Right lobe of liver (tissue), 6 donors: ENCODE measurements at regions not wholly inside any gene's neighbourhood (a gene's known extent, or its start where the extent isn't known, plus 50 kb on each side); places are given as distances from the start of the nearest gene placed in this dataset.
"Not testable (repeated sequence)": the region's sequence is repeated elsewhere in the genome, so short reads cannot be mapped to it uniquely, and the experiment has no call there.

ENCODE experiments used
- ATAC-seq, 4 donors: fragments of 200-7000 bp; cut with Tn5 transposase; one replicate each; pipeline ENCODE4 v1.9.1; 2020; ENCODE audit warnings: mild to moderate bottlenecking in 4 of 4, moderate library complexity in 4 of 4
- DNase-seq, 3 donors: peaks; one replicate each; pipeline ENCODE4 v3.0.0-alpha.2; 2020
- H3K27ac ChIP-seq, 3 donors: fragments of 200-600 bp; one replicate each; pipeline ENCODE4 v1.8.0; 2022
- H3K27me3 ChIP-seq, 2 donors: fragments of 200-600 bp; one replicate each; pipeline ENCODE4 v1.8.0; 2022
- H3K36me3 ChIP-seq, 4 donors: fragments of 200-600 bp; sonication (generic) in 1 of 4; one replicate each; pipeline versions ENCODE4 v1.5.1 to v1.8.0; 2017 to 2022; ENCODE audit warnings: control low read depth in 1 of 4
- H3K4me1 ChIP-seq, 4 donors: fragments of 200-600 bp; sonication (generic) in 1 of 4; one replicate each; pipeline versions ENCODE4 v1.5.1 to v1.8.0; 2017 to 2022; ENCODE audit warnings: control low read depth in 1 of 4
- H3K4me3 ChIP-seq, 3 donors: fragments of 200-600 bp; one replicate each; pipeline ENCODE4 v1.8.0; 2022
- H3K9me3 ChIP-seq, 4 donors: fragments of 200-600 bp; sonication (generic) in 1 of 4; one replicate each; pipeline versions ENCODE4 v1.5.1 to v1.8.0; 2017 to 2022; ENCODE audit warnings: control low read depth in 1 of 4
- CTCF ChIP-seq, 4 donors: fragments of 200-600 bp in 3 of 4; fragments of 450-650 bp in 1 of 4; IDR thresholded peaks; one replicate each; pipeline versions ENCODE4 v1.5.1 to v1.8.0; 2016 to 2022; ENCODE audit warnings: antibody characterized with exemption in 4 of 4, mild to moderate bottlenecking in 2 of 4
- POLR2A ChIP-seq: fragments of 450-650 bp; IDR thresholded peaks from one replicate; pipeline ENCODE4 v1.6.1; 2017; ENCODE audit warnings: antibody characterized with exemption, mild to moderate bottlenecking
- WGBS: methylation state at CpG from one replicate; pipeline ENCODE4 v1.1.6; 2018; ENCODE audit warnings: low coverage, low lambda C conversion rate; ENCODE audit not compliant: insufficient coverage; ENCODE audit errors: missing lambda C conversion rate; 5-methylcytosine and 5-hydroxymethylcytosine counted together
- intact Hi-C, 2 donors: fragments of 100-400 bp; cut with DNase I; formaldehyde crosslinking; loops; one replicate each; pipeline versions ENCODE4 v1.11.2 to v1.14.1; 2022
- donor health status: DM: no; HTN: yes; CAD: no.
- donor health status: DM: no; HTN: no; CAD: no.
- donor health status: DM: no; HTN: no; CAD: no.
- donor health status: DM: no; HTN: yes; CAD: no.
- donor health status: DM: no; HTN: yes; CAD: no.

GRCh38 chr13:23965346-23965745, 68.0 kb upstream of the C1QTNF9B start:
- DNase-seq (no peak), ATAC-seq (no peak)
- no peaks in the 10 kb centered on the region for H3K27me3 ChIP-seq
- H3K4me3 ChIP-seq, result no peak overlapping the region
- no peak for TF ChIP-seq CTCF (IDR thresholded peaks at IDR 0.05)
- TF ChIP-seq POLR2A, result no peak
- no peak overlapping the region for H3K27ac ChIP-seq
- intact Hi-C loops, result no loop called here
- no peaks in the 10 kb centered on the region for H3K36me3 ChIP-seq
- H3K9me3 ChIP-seq, result no peaks in the 10 kb centered on the region
- WGBS, result 82% methylated on average over 5 of the region's 5 CpGs
- peaks cover 0 to 3% (median 0%) of the 10 kb centered on the region in 4 donors for H3K4me1 ChIP-seq

- Histone ChIP-seq H3K4me3 (peak overlapping the region; percentile 29 to 51 (median 49)), H3K27me3 (no peaks in the 10 kb centered on the region), H3K36me3 (no peaks in the 10 kb centered on the region), H3K4me1 (peaks cover 0 to 3% (median 0%) of the 10 kb centered on the region in 4 donors), H3K9me3 (no peaks in the 10 kb centered on the region), H3K27ac (peak overlapping the region; percentile 3 to 60 (median 27))
- WGBS, result 85% methylated on average over 5 of the region's 6 CpGs
- TF ChIP-seq POLR2A (no peak), CTCF (IDR thresholded peaks at IDR 0.05) (no peak)
- intact Hi-C loops, result no loop called here
- DNase-seq, result no peak
- peak in 1 of 4 donors; percentile 11 for ATAC-seq
These were observed 69.0 kb upstream of the C1QTNF9B start for GRCh38 chr13:23966221-23966690.

DNA sequence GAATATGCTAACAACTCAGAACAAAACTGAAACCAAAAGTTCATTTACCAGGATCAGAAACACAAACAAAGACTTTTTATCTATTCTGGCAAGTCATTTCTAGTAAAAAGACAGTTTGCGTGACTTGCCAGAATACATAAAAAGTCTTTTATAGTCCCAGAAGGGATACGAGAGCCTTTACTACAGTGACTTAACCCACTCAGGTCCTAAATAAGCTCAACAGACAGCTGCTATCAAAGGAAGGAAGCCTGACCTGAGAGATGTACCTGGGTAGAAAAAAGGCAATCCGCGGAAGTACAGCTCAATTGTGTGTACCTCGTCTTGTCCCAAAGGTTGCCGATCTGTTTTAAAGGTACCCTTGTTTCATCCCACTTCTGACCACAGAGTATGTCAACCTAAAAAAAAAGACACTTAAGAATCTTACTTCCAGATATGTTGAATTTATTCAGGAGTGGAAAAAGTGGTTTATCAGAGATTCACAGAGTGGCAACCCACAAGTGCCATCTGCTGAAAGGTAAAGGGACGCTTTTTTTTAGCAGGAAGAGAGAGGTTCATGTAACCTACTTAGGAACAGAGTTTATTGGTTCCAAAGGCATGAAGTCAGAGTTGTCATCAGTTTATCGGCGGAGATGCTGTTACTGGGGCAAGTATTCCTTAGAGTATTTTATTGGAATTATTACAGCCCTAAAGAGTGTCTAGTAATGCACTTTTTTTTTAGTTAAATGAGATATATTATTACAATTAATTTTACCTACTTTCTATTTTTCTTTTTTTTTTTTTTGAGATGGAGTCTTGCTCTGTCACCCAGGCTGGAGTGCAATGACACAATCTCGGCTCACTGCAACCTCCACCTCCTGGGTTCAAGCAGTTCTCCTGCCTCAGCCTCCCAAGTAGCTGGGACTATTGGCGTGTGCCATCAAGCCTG, 69.7 kb upstream of the C1QTNF9B start:
- no peak for TF ChIP-seq POLR2A
- TF ChIP-seq CTCF (IDR thresholded peaks at IDR 0.05), result no peak
- no peaks in the 10 kb centered on the region for H3K9me3 ChIP-seq
- H3K36me3 ChIP-seq, result no peaks in the 10 kb centered on the region
- no peaks in the 10 kb centered on the region for H3K27me3 ChIP-seq
- peak overlapping the region; percentile 29 to 51 (median 49) for H3K4me3 ChIP-seq
- WGBS, result 38% methylated on average over 11 of the region's 11 CpGs
- DNase-seq (no peak), ATAC-seq (peak; percentile 78 to 89 (median 84))
- intact Hi-C loops, result no loop called here
- peak overlapping the region; percentile 27 to 60 (median 48) for H3K27ac ChIP-seq
- peaks cover 0 to 3% (median 0%) of the 10 kb centered on the region in 4 donors for H3K4me1 ChIP-seq

- H3K27me3 ChIP-seq, H3K36me3 ChIP-seq, H3K9me3 ChIP-seq, H3K4me1 ChIP-seq, DNase-seq, H3K4me3 ChIP-seq, H3K27ac ChIP-seq, intact Hi-C loops, ATAC-seq: not testable (repeated sequence)
- 97% methylated on average over 3 of the region's 3 CpGs for WGBS
These were observed 70.5 kb upstream of the C1QTNF9B start for GRCh38 chr13:23967792-23968191.

GRCh38 chr13:23969647-23970046, 72.3 kb upstream of the C1QTNF9B start:
- intact Hi-C loops, result no loop called here
- H3K27me3 ChIP-seq, result no peaks in the 10 kb centered on the region
- WGBS, result 28% methylated on average over 4 of the region's 4 CpGs
- no peak overlapping the region for H3K4me3 ChIP-seq
- H3K9me3 ChIP-seq, result no peaks in the 10 kb centered on the region
- ATAC-seq (peak; percentile 48 to 71 (median 66)), DNase-seq (no peak)
- H3K4me1 ChIP-seq, result peaks cover 0 to 3% (median 0%) of the 10 kb centered on the region in 4 donors
- H3K36me3 ChIP-seq, result no peaks in the 10 kb centered on the region
- TF ChIP-seq CTCF (IDR thresholded peaks at IDR 0.05) (no peak), POLR2A (no peak)
- H3K27ac ChIP-seq, result no peak overlapping the region
